ENCODE measurements at regions not wholly inside any gene's neighbourhood (a gene's known extent, or its start where the extent isn't known, plus 50 kb on each side); places are given as distances from the start of the nearest gene placed in this dataset.

- Histone ChIP-seq H3K4me3 (ENCODE audit: low read length) (no peak overlapping the region), H3K9ac (ENCODE audit: low read length) (no peak overlapping the region), H4K20me1 (ENCODE audit: insufficient read depth, low read length) (no peaks in the 10 kb centered on the region), H3K9me3 (ENCODE audit: insufficient read depth, low read length) (no peaks in the 10 kb centered on the region), H3K27ac (ENCODE audit: low read length) (no peak overlapping the region), H3K36me3 (replicated peaks; ENCODE audit: low read depth, low read length) (no peaks in the 10 kb centered on the region), H3K4me2 (ENCODE audit: low read length) (no peak overlapping the region), H3K27me3 (ENCODE audit: low read depth, low read length) (no peaks in the 10 kb centered on the region), H2AFZ (ENCODE audit: low read depth, low read length) (no peak overlapping the region), H3K79me2 (ENCODE audit: low read length) (no peaks in the 10 kb centered on the region), H3K4me1 (ENCODE audit: low read length) (no peaks in the 10 kb centered on the region)
- TF ChIP-seq EZH2phosphoT487 (IDR thresholded peaks at IDR 0.05; ENCODE audit: low read depth) (no peak), CTCF (IDR thresholded peaks at IDR 0.05; ENCODE audit: low read depth, low read length) (no peak)
These were observed 864.3 kb upstream of the SOX11 start for GRCh38 chr2:4827836-4828235.

- Histone ChIP-seq H3K9ac (ENCODE audit: low read length) (no peak overlapping the region), H2AFZ (ENCODE audit: low read depth, low read length) (no peak overlapping the region), H3K4me2 (ENCODE audit: low read length) (no peak overlapping the region), H3K27me3 (ENCODE audit: low read depth, low read length) (no peaks in the 10 kb centered on the region), H3K27ac (ENCODE audit: low read length) (no peak overlapping the region), H3K79me2 (ENCODE audit: low read length) (no peaks in the 10 kb centered on the region), H3K9me3 (ENCODE audit: insufficient read depth, low read length) (no peaks in the 10 kb centered on the region), H3K36me3 (replicated peaks; ENCODE audit: low read depth, low read length) (no peaks in the 10 kb centered on the region), H3K4me1 (ENCODE audit: low read length) (no peaks in the 10 kb centered on the region), H3K4me3 (ENCODE audit: low read length) (no peak overlapping the region), H4K20me1 (ENCODE audit: insufficient read depth, low read length) (no peaks in the 10 kb centered on the region)
- TF ChIP-seq EZH2phosphoT487 (IDR thresholded peaks at IDR 0.05; ENCODE audit: low read depth) (no peak), CTCF (IDR thresholded peaks at IDR 0.05; ENCODE audit: low read depth, low read length) (no peak)
These were observed 863.4 kb upstream of the SOX11 start for GRCh38 chr2:4828682-4829374.

GRCh38 chr2:4831751-4832150, 860.4 kb upstream of the SOX11 start:
- Histone ChIP-seq H3K36me3 (replicated peaks; ENCODE audit: low read depth, low read length) (no peaks in the 10 kb centered on the region), H3K27me3 (ENCODE audit: low read depth, low read length) (no peaks in the 10 kb centered on the region), H3K4me2 (ENCODE audit: low read length) (no peak overlapping the region), H3K79me2 (ENCODE audit: low read length) (no peaks in the 10 kb centered on the region), H4K20me1 (ENCODE audit: insufficient read depth, low read length) (no peaks in the 10 kb centered on the region), H3K4me1 (ENCODE audit: low read length) (no peaks in the 10 kb centered on the region), H3K9ac (ENCODE audit: low read length) (no peak overlapping the region), H3K4me3 (ENCODE audit: low read length) (no peak overlapping the region), H2AFZ (ENCODE audit: low read depth, low read length) (no peak overlapping the region), H3K27ac (ENCODE audit: low read length) (no peak overlapping the region), H3K9me3 (ENCODE audit: insufficient read depth, low read length) (no peaks in the 10 kb centered on the region)
- TF ChIP-seq CTCF (IDR thresholded peaks at IDR 0.05; ENCODE audit: low read depth, low read length), result no peak

GRCh38 chr2:4832642-4833041, 859.5 kb upstream of the SOX11 start:
- no peak overlapping the region for H3K4me3 ChIP-seq (ENCODE audit: low read length)
- no peaks in the 10 kb centered on the region for H3K9me3 ChIP-seq (ENCODE audit: insufficient read depth, low read length)
- no peaks in the 10 kb centered on the region for H3K36me3 ChIP-seq (replicated peaks; ENCODE audit: low read depth, low read length)
- TF ChIP-seq EZH2phosphoT487 (IDR thresholded peaks at IDR 0.05; ENCODE audit: low read depth) (no peak), CTCF (IDR thresholded peaks at IDR 0.05; ENCODE audit: low read depth, low read length) (no peak)
- no peaks in the 10 kb centered on the region for H3K79me2 ChIP-seq (ENCODE audit: low read length)
- H3K4me1 ChIP-seq (ENCODE audit: low read length), result no peaks in the 10 kb centered on the region
- no peaks in the 10 kb centered on the region for H3K27me3 ChIP-seq (ENCODE audit: low read depth, low read length)
- no peaks in the 10 kb centered on the region for H4K20me1 ChIP-seq (ENCODE audit: insufficient read depth, low read length)
- H3K9ac ChIP-seq (ENCODE audit: low read length), result no peak overlapping the region
- no peak overlapping the region for H3K4me2 ChIP-seq (ENCODE audit: low read length)
- H2AFZ ChIP-seq (ENCODE audit: low read depth, low read length), result no peak overlapping the region
- H3K27ac ChIP-seq (ENCODE audit: low read length), result no peak overlapping the region

Data from OCI-LY3 (cell line).